GM12891 (cell line): ENCODE measurements at regions not wholly inside any gene's neighbourhood (a gene's known extent, or its start where the extent isn't known, plus 50 kb on each side); places are given as distances from the start of the nearest gene placed in this dataset.
"Not testable (repeated sequence)": the region's sequence is repeated elsewhere in the genome, so short reads cannot be mapped to it uniquely, and the experiment has no call there.

Experiments
- DNase-seq: peaks from one replicate; pipeline ENCODE4 v3.0.0; 2011; ENCODE audit warnings: low spot score; ENCODE audit not compliant: insufficient read length
- FAIRE-seq: peaks from 2 replicates; lab custom pipeline; 2011; peaks lifted over from hg19 to GRCh38; lab: Jason Lieb, UNC
- PAX5 ChIP-seq: IDR thresholded peaks from 2 replicates; pipeline ENCODE4 v1.6.1; 2011; ENCODE audit warnings: low read length, moderate library complexity, mild to moderate bottlenecking; ENCODE audit not compliant: insufficient read depth, severe bottlenecking
- POLR2A ChIP-seq: IDR thresholded peaks from 2 replicates; pipeline ENCODE4 v1.6.1; 2011; ENCODE audit warnings: low read depth, low read length, control low read depth
- POLR2AphosphoS5 ChIP-seq: IDR thresholded peaks from 2 replicates; pipeline ENCODE4 v1.6.1; 2011; ENCODE audit warnings: low read depth, low read length, control low read depth
- POU2F2 ChIP-seq: IDR thresholded peaks from 2 replicates; pipeline ENCODE4 v1.6.1; 2011; ENCODE audit warnings: low read depth, mild to moderate bottlenecking, control low read depth, low read length, moderate library complexity
- SPI1 ChIP-seq: IDR thresholded peaks from 2 replicates; pipeline ENCODE4 v1.6.1; 2011; ENCODE audit warnings: low read depth, low read length, control low read depth
- TAF1 ChIP-seq: IDR thresholded peaks from 2 replicates; pipeline ENCODE4 v1.6.1; 2011; ENCODE audit warnings: low read depth, low read length, control low read depth

DNA sequence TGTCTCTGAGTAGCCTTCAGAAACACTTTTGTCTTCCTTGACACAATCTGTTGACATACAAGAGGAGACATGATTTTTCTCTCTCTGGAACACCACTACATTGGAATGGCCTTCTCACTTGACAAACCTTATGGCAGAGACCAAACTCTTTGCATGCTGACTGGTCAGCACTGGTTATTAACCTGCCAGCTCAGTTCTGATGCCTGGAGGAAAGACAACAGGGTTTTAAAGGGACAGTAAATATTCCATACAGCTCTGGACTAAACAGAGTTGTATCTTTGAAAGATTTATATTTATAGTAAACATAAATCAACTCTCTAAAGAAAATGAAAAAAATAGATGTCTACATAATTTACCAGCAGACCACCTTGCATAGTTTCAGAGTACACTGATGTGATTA is 1139.1 kb upstream of the CDH8 start:
- no peak for FAIRE-seq

DNA sequence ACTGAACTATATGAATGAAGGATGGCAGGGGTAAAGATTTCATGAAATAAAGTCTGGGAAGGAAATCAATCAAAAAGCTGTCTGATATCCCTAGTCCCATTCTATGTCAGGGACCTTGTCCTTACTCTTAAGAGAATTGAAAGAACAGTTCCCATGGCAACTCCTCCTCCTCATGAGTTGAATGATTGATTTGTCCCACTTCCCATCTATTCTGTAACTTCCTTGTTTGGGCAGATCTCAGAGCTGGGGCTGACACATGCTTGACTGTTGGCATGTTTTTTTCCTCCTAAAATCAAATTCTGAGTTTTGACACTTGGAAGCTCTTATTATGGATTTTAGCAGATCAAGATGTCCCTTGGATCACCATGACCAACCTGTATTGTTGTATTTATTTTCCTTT is 1138.6 kb upstream of the CDH8 start:
- FAIRE-seq (no peak), DNase-seq (no peak)
- TF ChIP-seq POLR2A (no peak), PAX5 (no peak), TAF1 (no peak), POU2F2 (no peak), SPI1 (no peak), POLR2AphosphoS5 (no peak)

More for the DNA sequence above, 1139.1 kb upstream of the CDH8 start:
- TF ChIP-seq SPI1, result no peak
- TF ChIP-seq TAF1, result no peak
- no peak for DNase-seq

DNA sequence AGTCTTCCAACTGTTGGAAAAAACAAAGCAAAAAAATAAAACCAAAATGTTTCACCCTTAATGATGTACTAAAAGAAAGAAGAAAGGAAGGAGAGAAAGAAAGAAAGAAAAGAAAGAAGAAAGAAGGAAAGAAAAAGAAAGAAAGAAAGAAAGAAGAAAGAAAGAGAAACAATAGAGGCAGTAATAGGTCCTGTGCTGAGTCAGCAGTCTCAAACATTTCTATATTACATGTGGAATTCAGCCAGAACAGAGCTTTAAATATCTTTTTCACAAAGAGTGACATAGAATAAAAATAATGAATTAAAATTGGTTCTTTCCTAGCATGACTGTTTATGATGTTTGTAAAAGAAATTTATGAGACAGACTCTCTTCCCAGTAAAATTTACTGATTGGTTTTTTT is 1135.3 kb upstream of the CDH8 start:
- FAIRE-seq (no peak), DNase-seq (no peak)
- TF ChIP-seq POLR2AphosphoS5, result no peak

DNA sequence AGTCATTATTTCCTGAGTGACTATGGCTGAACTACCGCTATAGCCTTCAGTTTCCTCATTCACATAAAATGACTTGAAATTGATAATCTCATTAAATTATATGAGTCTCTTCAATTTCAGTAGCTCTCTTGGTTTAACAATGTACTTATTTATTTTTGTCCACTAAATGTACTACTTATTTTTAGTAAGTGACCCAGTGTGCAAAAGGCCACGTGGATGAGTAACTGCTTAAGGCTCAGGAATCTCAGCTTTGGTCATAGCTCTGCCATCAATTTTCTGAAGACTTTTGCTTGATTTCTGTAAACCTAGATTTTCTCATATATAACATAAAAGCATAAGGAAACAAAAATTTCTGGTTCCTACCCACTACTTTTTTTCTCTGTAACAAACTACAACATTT is 1132.9 kb upstream of the CDH8 start:
- DNase-seq (no peak), FAIRE-seq (no peak)
- no peak for TF ChIP-seq TAF1
- no peak for TF ChIP-seq POLR2AphosphoS5
- TF ChIP-seq PAX5, result no peak
- no peak for TF ChIP-seq POU2F2
- no peak for TF ChIP-seq POLR2A
- TF ChIP-seq SPI1, result no peak

DNA sequence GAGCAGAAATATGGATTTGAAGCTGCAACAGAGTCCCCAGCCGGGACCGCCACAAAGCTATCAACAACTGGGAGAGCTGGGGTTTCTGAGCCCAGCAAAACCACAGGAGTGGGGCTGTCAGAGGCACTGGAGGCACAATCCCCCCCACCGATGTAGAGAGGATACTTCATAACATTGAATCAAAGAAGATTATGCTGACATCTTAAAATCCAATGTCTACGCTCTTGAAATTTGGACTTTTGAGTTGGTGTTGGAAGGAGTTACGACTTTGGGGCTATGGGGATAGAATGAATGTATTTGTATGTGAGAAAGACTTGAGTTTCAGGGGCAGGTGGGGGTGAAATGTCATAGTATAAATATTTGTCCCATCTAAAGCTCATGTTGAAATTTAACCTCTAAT is 1121.6 kb upstream of the CDH8 start:
- TF ChIP-seq TAF1 (no peak), POU2F2 (no peak), SPI1 (no peak), POLR2AphosphoS5 (no peak), PAX5 (no peak), POLR2A (no peak)
- FAIRE-seq, result no peak
- no peak for DNase-seq

DNA sequence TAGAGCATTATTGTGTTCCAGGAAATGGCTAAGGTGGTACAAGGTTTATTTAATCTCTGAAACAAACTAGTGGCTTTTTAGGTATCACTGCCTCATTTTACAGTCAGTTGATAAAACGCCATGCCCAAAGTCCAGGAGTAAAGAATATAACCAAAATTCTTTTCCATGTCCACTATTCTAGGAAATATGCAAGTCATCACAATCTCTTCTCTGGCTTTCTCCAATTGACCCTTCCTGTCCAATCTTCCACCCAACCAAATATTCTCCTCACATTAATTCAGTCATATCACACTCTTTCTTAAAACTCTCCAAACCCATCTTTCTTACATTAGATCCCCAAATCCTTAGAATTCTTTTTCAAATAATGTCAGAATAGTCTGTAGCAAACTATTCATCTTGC is 1110.0 kb upstream of the CDH8 start:
- DNase-seq (no peak), FAIRE-seq (no peak)
- TF ChIP-seq TAF1, result no peak
- TF ChIP-seq SPI1, result no peak
- TF ChIP-seq PAX5, result no peak

DNA sequence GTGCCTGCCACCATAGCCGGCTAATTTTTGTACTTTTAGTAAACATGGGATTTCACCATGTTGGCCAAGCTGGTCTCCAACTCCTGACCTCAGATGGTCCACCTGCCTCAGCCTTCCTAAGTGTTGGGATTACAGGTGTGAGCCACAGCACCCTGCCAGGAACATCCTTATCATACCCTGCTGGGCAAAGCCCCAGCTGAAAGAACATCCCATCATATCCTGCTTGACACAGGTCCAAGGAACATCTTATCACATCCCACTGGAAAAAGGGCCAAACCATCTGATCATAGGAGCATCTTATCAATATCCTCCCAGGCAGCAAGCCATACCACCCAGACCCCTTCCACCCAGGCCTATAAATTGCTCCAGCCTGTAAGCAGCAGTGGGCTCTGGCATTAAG is 1109.2 kb upstream of the CDH8 start:
- no peak for DNase-seq
- TF ChIP-seq POLR2A (no peak), SPI1 (no peak), PAX5 (no peak), POLR2AphosphoS5 (no peak), POU2F2 (no peak), TAF1 (no peak)
- FAIRE-seq, result no peak

DNA sequence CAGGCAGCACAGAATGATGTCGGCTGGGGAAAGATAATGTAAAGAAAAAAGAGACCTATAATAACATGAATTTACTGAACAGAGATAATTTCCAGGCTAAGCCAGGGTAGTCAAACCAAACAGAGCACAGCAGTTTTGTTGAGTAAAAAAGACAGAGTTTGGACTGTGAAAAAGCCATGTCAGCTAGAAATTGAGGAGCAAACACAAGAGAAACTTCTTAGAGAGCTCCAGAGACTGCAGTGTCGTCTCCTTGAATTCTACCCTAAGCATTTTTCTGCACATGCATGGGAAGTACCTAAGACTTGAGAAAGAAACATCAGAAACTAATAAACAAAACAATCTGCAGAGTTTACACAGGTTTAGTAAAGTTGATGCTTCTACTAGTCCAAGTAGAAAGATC is 1098.8 kb upstream of the CDH8 start:
- DNase-seq, result no peak
- no peak for TF ChIP-seq PAX5
- no peak for TF ChIP-seq SPI1
- no peak for TF ChIP-seq POLR2A
- no peak for FAIRE-seq

DNA sequence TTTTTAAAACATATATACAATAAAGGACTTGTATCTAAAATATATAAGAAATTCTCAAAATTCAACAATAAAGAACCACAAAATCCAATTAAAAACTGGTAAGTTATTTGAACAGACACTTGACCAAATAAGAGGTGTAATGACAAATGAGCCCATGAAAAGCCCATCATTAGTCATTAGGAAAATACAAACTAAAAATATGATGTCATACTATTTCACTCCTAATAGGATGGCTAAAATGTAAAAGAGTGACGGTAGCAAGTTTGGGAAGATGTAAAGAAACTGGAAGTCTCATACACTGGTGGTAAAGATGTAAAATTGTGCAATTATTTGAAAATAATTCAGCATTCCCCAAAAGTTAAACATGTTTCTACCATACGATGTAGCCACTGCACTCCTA is 1095.3 kb upstream of the CDH8 start:
- no peak for DNase-seq
- FAIRE-seq, result no peak

DNA sequence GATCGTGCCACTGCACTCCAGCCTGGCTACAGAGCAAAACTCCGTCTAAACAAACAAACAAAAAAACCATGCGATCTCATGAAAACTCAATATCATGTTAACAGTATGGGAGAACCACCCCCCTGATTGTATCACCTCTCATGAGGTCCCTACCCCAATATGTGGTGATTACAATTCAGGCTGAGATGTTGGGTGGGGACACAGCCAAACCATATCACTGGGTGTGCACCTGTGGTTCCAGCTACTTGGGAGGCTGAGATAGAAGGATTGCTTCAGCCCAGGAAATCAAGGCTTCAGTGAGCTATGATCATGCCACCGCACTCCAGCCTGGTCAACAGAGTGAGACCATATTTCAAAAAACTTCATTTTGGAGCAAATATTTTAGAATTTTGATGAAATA is 1094.7 kb upstream of the CDH8 start:
- TF ChIP-seq POLR2AphosphoS5 (no peak), PAX5 (no peak), POLR2A (no peak), POU2F2 (no peak), TAF1 (no peak), SPI1 (no peak)
- DNase-seq (no peak), FAIRE-seq (no peak)

More for the DNA sequence above, 1095.3 kb upstream of the CDH8 start:
- TF ChIP-seq POLR2A (no peak), POLR2AphosphoS5 (no peak)

DNA sequence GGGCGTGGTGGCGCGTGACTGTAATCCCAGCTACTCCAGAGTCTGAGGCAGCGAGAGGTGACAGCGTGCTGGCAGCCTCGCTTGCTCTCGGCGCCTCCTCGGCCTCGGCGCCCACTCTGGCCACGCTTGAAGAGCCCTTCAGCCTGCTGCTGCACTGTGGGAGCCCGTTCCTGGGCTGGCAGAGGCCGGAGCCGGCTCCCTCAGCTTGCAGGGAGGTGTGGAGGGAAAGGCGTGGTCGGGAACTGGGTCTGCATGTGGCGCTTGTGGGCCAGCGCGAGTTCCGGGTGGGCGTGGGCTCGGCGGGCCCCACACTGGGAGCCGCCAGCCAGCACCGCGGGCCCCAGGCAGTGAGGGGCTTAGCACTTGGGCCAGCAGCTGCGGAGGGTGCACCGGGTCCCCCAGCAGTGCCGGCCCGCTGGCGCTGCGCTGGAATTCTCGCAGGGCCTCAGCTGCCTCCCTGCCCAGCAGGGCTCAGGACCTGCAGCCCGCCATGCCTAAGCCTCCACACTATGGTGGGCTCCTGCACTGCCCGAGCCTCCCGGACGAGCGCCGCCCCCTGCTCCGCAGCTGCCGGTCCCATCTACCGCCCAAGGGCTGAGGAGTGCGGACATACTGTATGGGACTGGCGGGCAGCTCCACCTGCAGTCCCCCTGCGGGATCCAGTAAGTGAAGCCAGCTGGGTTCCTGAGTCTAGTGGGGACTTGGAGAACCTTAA is 1093.3 kb upstream of the CDH8 start:
- TF ChIP-seq PAX5 (no peak), POLR2AphosphoS5 (no peak), POU2F2 (no peak), SPI1 (no peak), TAF1 (no peak), POLR2A (no peak)
- FAIRE-seq (no peak), DNase-seq (no peak)

DNA sequence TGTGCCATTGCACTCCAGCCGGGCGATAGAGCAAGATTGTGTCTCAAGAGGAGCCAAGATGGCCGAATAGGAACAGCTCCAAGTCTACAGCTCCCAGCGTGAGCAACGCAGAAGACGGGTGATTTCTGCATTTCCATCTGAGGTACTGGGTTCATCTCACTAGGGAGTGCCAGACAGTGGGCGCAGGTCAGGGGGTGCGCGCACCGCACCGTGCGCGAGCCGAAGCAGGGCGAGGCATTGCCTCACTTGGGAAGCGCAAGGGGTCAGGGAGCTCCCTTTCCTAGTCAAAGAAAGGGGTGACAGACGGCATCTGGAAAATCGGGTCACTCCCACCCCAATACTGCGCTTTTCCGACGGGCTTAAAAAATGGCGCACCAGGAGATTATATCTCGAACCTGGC is 1083.7 kb upstream of the CDH8 start:
- not testable (repeated sequence) for FAIRE-seq, DNase-seq
